NCI-H146 treated with DMSO at 0.1 percent for 48 hours (cell line): ENCODE measurements at regions not wholly inside any gene's neighbourhood (a gene's known extent, or its start where the extent isn't known, plus 50 kb on each side); places are given as distances from the start of the nearest gene placed in this dataset.

Source experiments
- DNase-seq: peaks from one replicate; lab custom pipeline; 2025; ENCODE audit not compliant: unreplicated experiment; lab: John Stamatoyannopoulos, UW

- no peak for DNase-seq
Measured at GRCh38 chr14:59091976-59092375, 96.5 kb upstream of the DAAM1 start.

- no peak for DNase-seq
Measured at GRCh38 chr14:59093902-59094301, 94.6 kb upstream of the DAAM1 start.

- no peak for DNase-seq
Measured at GRCh38 chr14:59096303-59096702, 92.2 kb upstream of the DAAM1 start.

GRCh38 chr14:59097681-59098080 lies 90.8 kb upstream of the DAAM1 start:
- DNase-seq = no peak

GRCh38 chr14:59098377-59098776 lies 90.1 kb upstream of the DAAM1 start:
- no peak for DNase-seq

- no peak for DNase-seq
Measured at GRCh38 chr14:59100205-59100604, 88.3 kb upstream of the DAAM1 start.

GRCh38 chr14:59101476-59101875 lies 87.0 kb upstream of the DAAM1 start:
- DNase-seq = no peak

GRCh38 chr14:59103396-59103795 lies 85.1 kb upstream of the DAAM1 start:
- no peak for DNase-seq

GRCh38 chr14:59107819-59108218 lies 80.6 kb upstream of the DAAM1 start:
- DNase-seq = no peak

- no peak for DNase-seq
Measured at GRCh38 chr14:59116984-59117415, 71.5 kb upstream of the DAAM1 start.

- no peak for DNase-seq
Measured at GRCh38 chr14:59117754-59118528, 70.5 kb upstream of the DAAM1 start.

- no peak for DNase-seq
Measured at GRCh38 chr14:59120921-59121320, 67.5 kb upstream of the DAAM1 start.

- DNase-seq = no peak
Measured at GRCh38 chr14:59123531-59123930, 64.9 kb upstream of the DAAM1 start.

GRCh38 chr14:59123975-59124374 lies 64.5 kb upstream of the DAAM1 start:
- DNase-seq = no peak

- no peak for DNase-seq
Measured at GRCh38 chr14:59125156-59125555, 63.3 kb upstream of the DAAM1 start.

GRCh38 chr14:59126714-59127436 lies 61.6 kb upstream of the DAAM1 start:
- DNase-seq = peak; percentile 30

GRCh38 chr14:59127437-59127732 lies 61.1 kb upstream of the DAAM1 start:
- DNase-seq = no peak

GRCh38 chr14:59130462-59130861 lies 58.0 kb upstream of the DAAM1 start:
- no peak for DNase-seq

GRCh38 chr14:59131938-59132795 lies 56.3 kb upstream of the DAAM1 start:
- no peak for DNase-seq

- no peak for DNase-seq
Measured at GRCh38 chr14:59132796-59133494, 55.5 kb upstream of the DAAM1 start.

- no peak for DNase-seq
Measured at GRCh38 chr14:59133709-59134108, 54.8 kb upstream of the DAAM1 start.
